ENCODE measurements at regions not wholly inside any gene's neighbourhood (a gene's known extent, or its start where the extent isn't known, plus 50 kb on each side); places are given as distances from the start of the nearest gene placed in this dataset.
"Not testable (repeated sequence)": the region's sequence is repeated elsewhere in the genome, so short reads cannot be mapped to it uniquely, and the experiment has no call there.

DNA sequence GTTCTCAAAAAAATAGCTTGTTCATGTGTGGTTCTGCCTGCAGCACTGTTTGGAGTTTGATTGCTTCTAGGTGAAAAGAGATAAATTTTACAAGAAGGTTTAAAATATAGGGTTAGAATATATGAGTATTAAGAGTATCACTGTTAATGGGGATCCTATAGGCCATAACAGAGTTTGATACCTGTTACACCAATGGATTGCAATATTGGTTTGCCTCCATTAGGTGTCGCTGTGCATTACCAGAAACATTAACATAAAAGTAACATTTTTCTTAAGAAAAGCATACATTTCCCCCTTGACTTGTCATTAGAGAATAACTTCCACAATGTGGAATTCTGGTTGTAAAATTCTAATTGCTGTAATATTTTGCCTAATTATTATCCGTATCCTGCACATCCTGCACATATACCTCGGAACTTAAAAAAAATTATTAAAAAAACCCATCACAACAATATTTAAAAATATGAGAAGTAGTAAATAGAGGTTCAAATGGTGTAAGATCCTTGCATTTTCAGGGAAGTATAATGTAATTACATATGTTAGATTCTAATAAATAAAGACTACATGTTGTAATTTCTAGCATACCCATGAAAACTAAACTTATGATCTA, 63.0 kb downstream of the CYP4A11 start:
- peak; percentile 2 for DNase-seq

GRCh38 chr1:46876093-46876492, 65.2 kb downstream of the CYP4A11 start:
- DNase-seq = not testable (repeated sequence)
